HepG2 (cell line): ENCODE measurements at regions not wholly inside any gene's neighbourhood (a gene's known extent, or its start where the extent isn't known, plus 50 kb on each side); places are given as distances from the start of the nearest gene placed in this dataset.
A peak's percentile ranks its signal among the peaks of the same experiment; 100 is the strongest.

Experiments used
- ARHGAP35 ChIP-seq: sonication (generic); formaldehyde crosslinking; IDR thresholded peaks from 2 replicates; pipeline ENCODE4 v1.9.0; 2022; ENCODE audit warnings: mild to moderate bottlenecking, inconsistent platforms, moderate library complexity, missing genetic modification reagents, borderline replicate concordance
- BCL6 ChIP-seq: IDR thresholded peaks from 2 replicates; pipeline ENCODE4 v1.6.1; 2016; ENCODE audit warnings: missing genetic modification reagents, missing compliant biosample characterization
- PLRG1 ChIP-seq: fragments of 450-650 bp; conservative IDR thresholded peaks from 2 replicates; pipeline ENCODE4 v1.6.1; 2016
- RELA ChIP-seq: sonication (generic); formaldehyde crosslinking; IDR thresholded peaks from 2 replicates; pipeline ENCODE4 v1.4.0; 2020; ENCODE audit warnings: missing genetic modification reagents
- SALL1 ChIP-seq: sonication (generic); formaldehyde crosslinking; IDR thresholded peaks from 2 replicates; pipeline ENCODE4 v1.8.0; 2022; ENCODE audit warnings: mild to moderate bottlenecking, missing genetic modification reagents
- SATB2 ChIP-seq: sonication (generic); formaldehyde crosslinking; IDR thresholded peaks from 2 replicates; pipeline ENCODE4 v1.5.0; 2020; ENCODE audit warnings: missing genetic modification reagents
- TP53 ChIP-seq: sonication (generic); formaldehyde crosslinking; conservative IDR thresholded peaks from 2 replicates; pipeline ENCODE4 v1.4.0; 2020; ENCODE audit warnings: missing genetic modification reagents
- ZFP36L1 ChIP-seq: sonication (generic); formaldehyde crosslinking; IDR thresholded peaks from 2 replicates; pipeline ENCODE4 v1.8.0; 2022; ENCODE audit warnings: mild to moderate bottlenecking, missing genetic modification reagents, moderate library complexity
- ZNF331 ChIP-seq: sonication (generic); formaldehyde crosslinking; IDR thresholded peaks from 2 replicates; pipeline ENCODE4 v1.4.0; 2020; ENCODE audit warnings: missing genetic modification reagents
- ZNF83 ChIP-seq: sonication (generic); formaldehyde crosslinking; IDR thresholded peaks from 2 replicates; pipeline ENCODE4 v1.4.0; 2020; ENCODE audit warnings: missing genetic modification reagents, mild to moderate bottlenecking, borderline replicate concordance
- ZSCAN9 ChIP-seq: IDR thresholded peaks from 2 replicates; pipeline ENCODE4 v1.6.1; 2016; ENCODE audit warnings: borderline replicate concordance
- TF ChIP-seq, protein P1 (sequence below): sonication (generic); formaldehyde crosslinking; IDR thresholded peaks from 2 replicates; pipeline ENCODE4 v1.5.1; 2020; ENCODE audit warnings: mild to moderate bottlenecking, missing genetic modification reagents, moderate library complexity
- TF ChIP-seq, protein P2 (sequence below): IDR thresholded peaks from 2 replicates; pipeline ENCODE4 v1.6.1; 2016; ENCODE audit warnings: missing compliant biosample characterization, missing genetic modification reagents, borderline replicate concordance
- TF ChIP-seq, protein P3 (sequence below): sonication (generic); formaldehyde crosslinking; IDR thresholded peaks from 2 replicates; pipeline ENCODE4 v1.5.0; 2020; ENCODE audit warnings: missing genetic modification reagents
- TF ChIP-seq, protein P4 (sequence below): sonication (generic); formaldehyde crosslinking; IDR thresholded peaks from 2 replicates; pipeline ENCODE4 v1.5.0; 2020; ENCODE audit warnings: mild to moderate bottlenecking, missing genetic modification reagents, borderline replicate concordance
- TF ChIP-seq, protein P5 (sequence below): sonication (generic); formaldehyde crosslinking; IDR thresholded peaks from 2 replicates; pipeline ENCODE4 v1.8.1; 2023; ENCODE audit warnings: mild to moderate bottlenecking, inconsistent platforms, moderate library complexity, missing genetic modification reagents, borderline replicate concordance
- TF ChIP-seq, protein P6 (sequence below): sonication (generic); formaldehyde crosslinking; IDR thresholded peaks from 2 replicates; pipeline ENCODE4 v1.4.0; 2020; ENCODE audit warnings: mild to moderate bottlenecking, missing genetic modification reagents

DNA sequence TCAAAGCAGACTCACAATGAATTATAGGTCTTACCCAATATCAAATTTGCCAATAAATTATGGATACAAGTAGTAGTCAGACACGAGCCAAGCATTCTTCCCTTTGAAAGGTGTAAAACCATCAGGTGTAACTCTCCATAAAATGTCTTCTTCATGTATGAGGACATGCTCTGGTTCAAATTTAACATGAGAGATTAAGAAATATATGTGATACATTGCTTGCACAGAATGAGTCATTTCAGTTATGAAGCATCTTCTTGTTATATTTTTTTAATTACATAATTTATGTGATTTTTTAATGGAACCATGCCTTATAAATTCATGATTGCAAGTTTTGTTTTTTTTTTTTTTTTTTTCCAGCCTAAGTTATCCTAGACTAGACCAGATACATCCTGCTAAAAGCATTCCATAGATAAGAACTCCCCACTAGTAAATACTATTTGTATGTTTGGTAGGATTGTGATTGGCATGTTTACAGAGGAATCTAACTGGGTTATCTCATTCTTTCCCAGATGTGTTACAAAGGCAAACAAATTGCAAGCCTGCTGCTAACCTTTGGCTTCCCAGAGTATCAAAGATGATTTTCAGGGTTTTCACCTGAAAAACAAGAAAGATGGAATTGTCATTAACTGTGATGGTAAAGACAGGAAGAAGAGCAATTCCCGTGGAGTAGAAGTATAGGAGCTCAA is 621.9 kb downstream of the XIRP2 start (continued):
- TF ChIP-seq TP53 (CRISPR knock-in tag) (no peak), SALL1 (peak; percentile 59; the same call in 1 of the 2 replicates), BCL6 (CRISPR knock-in tag) (peak; percentile 94), ARHGAP35 (CRISPR knock-in tag) (no peak), PLRG1 (no peak), RELA (CRISPR knock-in tag) (no peak), SATB2 (CRISPR knock-in tag) (no peak), ZNF331 (CRISPR knock-in tag) (peak; percentile 80), ZSCAN9 (CRISPR knock-in tag) (peak; percentile 31; the same call in 1 of the 2 replicates), ZNF83 (CRISPR knock-in tag) (no peak), ZFP36L1 (no peak)
- TF ChIP-seq, protein P1, sequence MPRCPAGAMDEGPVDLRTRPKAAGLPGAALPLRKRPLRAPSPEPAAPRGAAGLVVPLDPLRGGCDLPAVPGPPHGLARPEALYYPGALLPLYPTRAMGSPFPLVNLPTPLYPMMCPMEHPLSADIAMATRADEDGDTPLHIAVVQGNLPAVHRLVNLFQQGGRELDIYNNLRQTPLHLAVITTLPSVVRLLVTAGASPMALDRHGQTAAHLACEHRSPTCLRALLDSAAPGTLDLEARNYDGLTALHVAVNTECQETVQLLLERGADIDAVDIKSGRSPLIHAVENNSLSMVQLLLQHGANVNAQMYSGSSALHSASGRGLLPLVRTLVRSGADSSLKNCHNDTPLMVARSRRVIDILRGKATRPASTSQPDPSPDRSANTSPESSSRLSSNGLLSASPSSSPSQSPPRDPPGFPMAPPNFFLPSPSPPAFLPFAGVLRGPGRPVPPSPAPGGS, result no peak
- TF ChIP-seq, protein P2, sequence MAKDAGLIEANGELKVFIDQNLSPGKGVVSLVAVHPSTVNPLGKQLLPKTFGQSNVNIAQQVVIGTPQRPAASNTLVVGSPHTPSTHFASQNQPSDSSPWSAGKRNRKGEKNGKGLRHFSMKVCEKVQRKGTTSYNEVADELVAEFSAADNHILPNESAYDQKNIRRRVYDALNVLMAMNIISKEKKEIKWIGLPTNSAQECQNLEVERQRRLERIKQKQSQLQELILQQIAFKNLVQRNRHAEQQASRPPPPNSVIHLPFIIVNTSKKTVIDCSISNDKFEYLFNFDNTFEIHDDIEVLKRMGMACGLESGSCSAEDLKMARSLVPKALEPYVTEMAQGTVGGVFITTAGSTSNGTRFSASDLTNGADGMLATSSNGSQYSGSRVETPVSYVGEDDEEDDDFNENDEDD (CRISPR knock-in tag), result no peak
- TF ChIP-seq, protein P3, sequence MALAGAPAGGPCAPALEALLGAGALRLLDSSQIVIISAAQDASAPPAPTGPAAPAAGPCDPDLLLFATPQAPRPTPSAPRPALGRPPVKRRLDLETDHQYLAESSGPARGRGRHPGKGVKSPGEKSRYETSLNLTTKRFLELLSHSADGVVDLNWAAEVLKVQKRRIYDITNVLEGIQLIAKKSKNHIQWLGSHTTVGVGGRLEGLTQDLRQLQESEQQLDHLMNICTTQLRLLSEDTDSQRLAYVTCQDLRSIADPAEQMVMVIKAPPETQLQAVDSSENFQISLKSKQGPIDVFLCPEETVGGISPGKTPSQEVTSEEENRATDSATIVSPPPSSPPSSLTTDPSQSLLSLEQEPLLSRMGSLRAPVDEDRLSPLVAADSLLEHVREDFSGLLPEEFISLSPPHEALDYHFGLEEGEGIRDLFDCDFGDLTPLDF (CRISPR knock-in tag), result no peak
- TF ChIP-seq, protein P4, sequence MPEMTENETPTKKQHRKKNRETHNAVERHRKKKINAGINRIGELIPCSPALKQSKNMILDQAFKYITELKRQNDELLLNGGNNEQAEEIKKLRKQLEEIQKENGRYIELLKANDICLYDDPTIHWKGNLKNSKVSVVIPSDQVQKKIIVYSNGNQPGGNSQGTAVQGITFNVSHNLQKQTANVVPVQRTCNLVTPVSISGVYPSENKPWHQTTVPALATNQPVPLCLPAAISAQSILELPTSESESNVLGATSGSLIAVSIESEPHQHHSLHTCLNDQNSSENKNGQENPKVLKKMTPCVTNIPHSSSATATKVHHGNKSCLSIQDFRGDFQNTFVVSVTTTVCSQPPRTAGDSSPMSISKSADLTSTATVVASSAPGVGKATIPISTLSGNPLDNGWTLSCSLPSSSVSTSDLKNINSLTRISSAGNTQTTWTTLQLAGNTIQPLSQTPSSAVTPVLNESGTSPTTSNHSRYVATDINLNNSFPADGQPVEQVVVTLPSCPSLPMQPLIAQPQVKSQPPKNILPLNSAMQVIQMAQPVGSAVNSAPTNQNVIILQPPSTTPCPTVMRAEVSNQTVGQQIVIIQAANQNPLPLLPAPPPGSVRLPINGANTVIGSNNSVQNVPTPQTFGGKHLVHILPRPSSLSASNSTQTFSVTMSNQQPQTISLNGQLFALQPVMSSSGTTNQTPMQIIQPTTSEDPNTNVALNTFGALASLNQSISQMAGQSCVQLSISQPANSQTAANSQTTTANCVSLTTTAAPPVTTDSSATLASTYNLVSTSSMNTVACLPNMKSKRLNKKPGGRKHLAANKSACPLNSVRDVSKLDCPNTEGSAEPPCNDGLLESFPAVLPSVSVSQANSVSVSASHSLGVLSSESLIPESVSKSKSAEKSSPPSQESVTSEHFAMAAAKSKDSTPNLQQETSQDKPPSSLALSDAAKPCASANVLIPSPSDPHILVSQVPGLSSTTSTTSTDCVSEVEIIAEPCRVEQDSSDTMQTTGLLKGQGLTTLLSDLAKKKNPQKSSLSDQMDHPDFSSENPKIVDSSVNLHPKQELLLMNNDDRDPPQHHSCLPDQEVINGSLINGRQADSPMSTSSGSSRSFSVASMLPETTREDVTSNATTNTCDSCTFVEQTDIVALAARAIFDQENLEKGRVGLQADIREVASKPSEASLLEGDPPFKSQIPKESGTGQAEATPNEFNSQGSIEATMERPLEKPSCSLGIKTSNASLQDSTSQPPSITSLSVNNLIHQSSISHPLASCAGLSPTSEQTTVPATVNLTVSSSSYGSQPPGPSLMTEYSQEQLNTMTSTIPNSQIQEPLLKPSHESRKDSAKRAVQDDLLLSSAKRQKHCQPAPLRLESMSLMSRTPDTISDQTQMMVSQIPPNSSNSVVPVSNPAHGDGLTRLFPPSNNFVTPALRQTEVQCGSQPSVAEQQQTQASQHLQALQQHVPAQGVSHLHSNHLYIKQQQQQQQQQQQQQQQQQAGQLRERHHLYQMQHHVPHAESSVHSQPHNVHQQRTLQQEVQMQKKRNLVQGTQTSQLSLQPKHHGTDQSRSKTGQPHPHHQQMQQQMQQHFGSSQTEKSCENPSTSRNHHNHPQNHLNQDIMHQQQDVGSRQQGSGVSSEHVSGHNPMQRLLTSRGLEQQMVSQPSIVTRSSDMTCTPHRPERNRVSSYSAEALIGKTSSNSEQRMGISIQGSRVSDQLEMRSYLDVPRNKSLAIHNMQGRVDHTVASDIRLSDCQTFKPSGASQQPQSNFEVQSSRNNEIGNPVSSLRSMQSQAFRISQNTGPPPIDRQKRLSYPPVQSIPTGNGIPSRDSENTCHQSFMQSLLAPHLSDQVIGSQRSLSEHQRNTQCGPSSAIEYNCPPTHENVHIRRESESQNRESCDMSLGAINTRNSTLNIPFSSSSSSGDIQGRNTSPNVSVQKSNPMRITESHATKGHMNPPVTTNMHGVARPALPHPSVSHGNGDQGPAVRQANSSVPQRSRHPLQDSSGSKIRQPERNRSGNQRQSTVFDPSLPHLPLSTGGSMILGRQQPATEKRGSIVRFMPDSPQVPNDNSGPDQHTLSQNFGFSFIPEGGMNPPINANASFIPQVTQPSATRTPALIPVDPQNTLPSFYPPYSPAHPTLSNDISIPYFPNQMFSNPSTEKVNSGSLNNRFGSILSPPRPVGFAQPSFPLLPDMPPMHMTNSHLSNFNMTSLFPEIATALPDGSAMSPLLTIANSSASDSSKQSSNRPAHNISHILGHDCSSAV, result no peak
- TF ChIP-seq, protein P5, sequence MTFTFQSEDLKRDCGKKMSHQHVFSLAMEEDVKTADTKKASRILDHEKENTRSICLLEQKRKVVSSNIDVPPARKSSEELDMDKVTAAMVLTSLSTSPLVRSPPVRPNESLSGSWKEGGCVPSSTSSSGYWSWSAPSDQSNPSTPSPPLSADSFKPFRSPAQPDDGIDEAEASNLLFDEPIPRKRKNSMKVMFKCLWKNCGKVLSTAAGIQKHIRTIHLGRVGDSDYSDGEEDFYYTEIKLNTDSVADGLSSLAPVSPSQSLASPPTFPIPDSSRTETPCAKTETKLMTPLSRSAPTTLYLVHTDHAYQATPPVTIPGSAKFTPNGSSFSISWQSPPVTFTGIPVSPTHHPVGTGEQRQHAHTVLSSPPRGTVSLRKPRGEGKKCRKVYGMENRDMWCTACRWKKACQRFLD (CRISPR knock-in tag), result no peak
- TF ChIP-seq, protein P6, sequence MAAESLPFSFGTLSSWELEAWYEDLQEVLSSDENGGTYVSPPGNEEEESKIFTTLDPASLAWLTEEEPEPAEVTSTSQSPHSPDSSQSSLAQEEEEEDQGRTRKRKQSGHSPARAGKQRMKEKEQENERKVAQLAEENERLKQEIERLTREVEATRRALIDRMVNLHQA, result no peak
